Activated CD4-positive, alpha-beta T cell treated with anti-CD3 and anti-CD28 coated beads for 36 hours (primary cell): ENCODE measurements at regions not wholly inside any gene's neighbourhood (a gene's known extent, or its start where the extent isn't known, plus 50 kb on each side); places are given as distances from the start of the nearest gene placed in this dataset.
"Not testable (repeated sequence)": the region's sequence is repeated elsewhere in the genome, so short reads cannot be mapped to it uniquely, and the experiment has no call there.

Experiments
- ATAC-seq: fragments of 200-7000 bp; cut with Tn5 transposase; one replicate; pipeline ENCODE4 v1.10.0; 2021; ENCODE audit warnings: mild to moderate bottlenecking, moderate library complexity
- CTCF ChIA-PET: fragments of 350-600 bp; sonication (Branson Sonifier 250); formaldehyde crosslinking; loops from one replicate; lab custom pipeline; 2021; ENCODE audit warnings: antibody characterized with exemption; lab: Charles Lee
- POLR2A ChIA-PET: fragments of 350-600 bp; sonication (Branson Sonifier 250); formaldehyde crosslinking; loops from one replicate; lab custom pipeline; 2021; ENCODE audit warnings: antibody characterized with exemption, inconsistent platforms; lab: Charles Lee
- DNase-seq: peaks from one replicate; pipeline ENCODE4 v3.0.0-alpha.2; 2020
- H3K27ac Mint-ChIP-seq: one replicate; pipeline ENCODE4 v1.8.0; 2021; ENCODE audit warnings: mixed read lengths
- H3K27me3 Mint-ChIP-seq: one replicate; pipeline ENCODE4 v1.8.0; 2021; ENCODE audit warnings: mixed read lengths
- H3K36me3 Mint-ChIP-seq: one replicate; pipeline ENCODE4 v1.8.0; 2021; ENCODE audit warnings: low read depth, mixed read lengths
- H3K4me1 Mint-ChIP-seq: one replicate; pipeline ENCODE4 v1.8.0; 2021; ENCODE audit warnings: mixed read lengths
- H3K4me3 Mint-ChIP-seq: one replicate; pipeline ENCODE4 v1.8.0; 2021; ENCODE audit warnings: mild to moderate bottlenecking, moderate library complexity, mixed read lengths
- H3K9me3 Mint-ChIP-seq: one replicate; pipeline ENCODE4 v1.8.0; 2021; ENCODE audit warnings: low read depth, mixed read lengths
- intact Hi-C, 2 experiments: fragments of 100-400 bp; cut with DNase I in 1 of 2; cut with micrococcal nuclease in 1 of 2; formaldehyde crosslinking; loops; one replicate each; pipeline versions ENCODE4 v1.14.2 to v1.15.1; 2022 to 2024; cut with DNase I, micrococcal nuclease

- intact Hi-C loops, result no loop called here
- CTCF ChIA-PET, result interaction anchor here (0.6 to 1.3 kb wide), 6 partner anchors 25 to 642 kb away, joined by 3 to 4 read pairs (median 3); no protein-coding TSS in a partner anchor
- no peak overlapping the region for H3K27ac Mint-ChIP-seq
- H3K36me3 Mint-ChIP-seq, result peaks cover 3% of the 10 kb centered on the region
- H3K4me3 Mint-ChIP-seq, result no peak overlapping the region
- H3K27me3 Mint-ChIP-seq, result no peaks in the 10 kb centered on the region
- DNase-seq, result no peak
- peaks cover 4% of the 10 kb centered on the region for H3K9me3 Mint-ChIP-seq
- ATAC-seq, result no peak
- POLR2A ChIA-PET, result interaction anchor here (0.6 kb wide), 1 partner anchor 24 kb away, joined by 4 read pairs; no protein-coding TSS in a partner anchor
- peaks cover 4% of the 10 kb centered on the region for H3K4me1 Mint-ChIP-seq
These were observed 66.5 kb upstream of the SLC1A4 start for GRCh38 chr2:64922482-64923384.

GRCh38 chr2:64923385-64923710 lies 65.9 kb upstream of the SLC1A4 start:
- intact Hi-C loops, result no loop called here
- H3K4me3 Mint-ChIP-seq, result no peak overlapping the region
- no peak overlapping the region for H3K27ac Mint-ChIP-seq
- peaks cover 4% of the 10 kb centered on the region for H3K9me3 Mint-ChIP-seq
- ATAC-seq (no peak), DNase-seq (no peak)
- ChIA-PET POLR2A (no interaction called here), CTCF (interaction anchor here (0.7 to 2.5 kb wide), 4 partner anchors 24 to 421 kb away, joined by 3 to 9 read pairs (median 3); no protein-coding TSS in a partner anchor)
- H3K36me3 Mint-ChIP-seq, result peaks cover 3% of the 10 kb centered on the region
- H3K27me3 Mint-ChIP-seq, result no peaks in the 10 kb centered on the region
- no peaks in the 10 kb centered on the region for H3K4me1 Mint-ChIP-seq

DNA sequence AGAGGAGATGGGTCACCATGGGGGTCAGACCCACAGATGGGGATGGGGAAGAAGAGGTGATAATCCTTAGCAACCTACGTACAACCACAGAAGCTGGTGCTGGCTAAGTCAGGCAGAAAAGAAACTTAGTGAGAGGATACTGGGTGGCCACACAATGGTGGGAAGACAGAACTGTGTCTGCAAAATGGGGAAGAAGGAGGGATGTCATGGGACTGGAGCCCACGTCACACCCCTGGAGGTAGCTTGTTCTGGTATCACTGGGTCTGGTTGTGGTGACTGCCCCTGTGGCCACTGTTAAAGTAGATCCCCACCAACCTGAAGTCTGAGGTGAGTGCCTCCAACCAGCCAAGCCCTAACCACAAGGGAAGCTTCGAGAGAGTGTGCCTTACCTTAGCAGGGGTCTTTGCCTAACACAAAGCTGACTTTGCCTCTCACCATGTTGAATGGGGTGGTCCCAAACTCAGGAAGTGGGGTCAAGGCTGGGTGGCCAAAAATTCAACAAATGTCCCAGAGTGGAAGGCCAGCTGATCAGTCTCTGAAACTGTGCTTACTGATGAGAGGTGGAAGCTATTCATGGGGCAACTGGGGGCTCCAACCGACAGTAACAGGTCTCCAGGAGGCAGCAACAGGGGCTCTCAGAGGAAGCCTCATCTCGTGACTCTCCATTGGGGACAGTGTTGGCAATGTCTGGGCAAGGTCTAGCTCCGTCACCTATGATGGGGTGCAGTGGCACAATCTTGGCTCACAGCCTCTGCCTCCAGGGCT lies 64.8 kb upstream of the SLC1A4 start:
- no peaks in the 10 kb centered on the region for H3K4me1 Mint-ChIP-seq
- CTCF ChIA-PET, result interaction anchor here (0.6 to 2.5 kb wide), 5 partner anchors 9 to 119 kb away, joined by 3 to 9 read pairs (median 4); no protein-coding TSS in a partner anchor
- no peak overlapping the region for H3K27ac Mint-ChIP-seq
- intact Hi-C loops, result no loop called here
- POLR2A ChIA-PET, result no interaction called here
- DNase-seq, result no peak
- ATAC-seq, result no peak
- H3K9me3 Mint-ChIP-seq, result peaks cover 4% of the 10 kb centered on the region
- H3K4me3 Mint-ChIP-seq, result no peak overlapping the region
- H3K27me3 Mint-ChIP-seq, result no peaks in the 10 kb centered on the region
- H3K36me3 Mint-ChIP-seq, result peaks cover 3% of the 10 kb centered on the region

GRCh38 chr2:64925930-64926722 lies 63.1 kb upstream of the SLC1A4 start:
- H3K4me3 Mint-ChIP-seq, H3K9me3 Mint-ChIP-seq, H3K36me3 Mint-ChIP-seq, H3K4me1 Mint-ChIP-seq, H3K27me3 Mint-ChIP-seq, DNase-seq, H3K27ac Mint-ChIP-seq, CTCF ChIA-PET, ATAC-seq, POLR2A ChIA-PET, intact Hi-C loops: not testable (repeated sequence)

DNA sequence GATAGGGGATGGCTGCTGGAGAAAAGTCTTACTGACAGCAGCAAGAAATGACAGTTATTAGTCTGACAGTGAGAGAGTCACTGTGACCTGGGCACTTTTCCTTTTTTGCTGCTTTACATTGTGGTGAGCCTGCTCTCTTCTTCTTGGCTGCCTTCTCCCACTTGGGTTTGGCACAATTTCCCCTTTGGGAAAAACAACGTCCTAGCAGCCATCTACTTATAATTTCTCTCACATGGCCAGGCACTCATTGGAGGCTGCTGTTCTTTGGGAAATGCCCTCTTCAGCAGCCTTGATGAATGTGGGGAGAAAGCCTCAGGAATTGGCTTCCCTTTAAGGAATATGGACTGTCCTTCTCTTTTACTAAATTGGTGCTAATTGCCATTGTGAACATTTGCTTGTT lies 60.4 kb upstream of the SLC1A4 start:
- H3K27me3 Mint-ChIP-seq, result peaks cover 4% of the 10 kb centered on the region
- H3K27ac Mint-ChIP-seq, result no peak overlapping the region
- intact Hi-C loops, result no loop called here
- DNase-seq (no peak), ATAC-seq (no peak)
- ChIA-PET POLR2A (no interaction called here), CTCF (interaction anchor here (0.6 kb wide), 1 partner anchor 241 kb away, joined by 3 read pairs; no protein-coding TSS in a partner anchor)
- H3K4me1 Mint-ChIP-seq, result no peaks in the 10 kb centered on the region
- H3K36me3 Mint-ChIP-seq, result peaks cover 3% of the 10 kb centered on the region
- H3K9me3 Mint-ChIP-seq, result peaks cover 4% of the 10 kb centered on the region
- no peak overlapping the region for H3K4me3 Mint-ChIP-seq

- ChIA-PET POLR2A (no interaction called here), CTCF (no interaction called here)
- no peak for ATAC-seq
- no peak overlapping the region for H3K27ac Mint-ChIP-seq
- intact Hi-C loops, result no loop called here
- H3K4me3 Mint-ChIP-seq, result no peak overlapping the region
- no peak for DNase-seq
- peaks cover 4% of the 10 kb centered on the region for H3K9me3 Mint-ChIP-seq
- peaks cover 4% of the 10 kb centered on the region for H3K27me3 Mint-ChIP-seq
- H3K4me1 Mint-ChIP-seq, result no peaks in the 10 kb centered on the region
- peaks cover 3% of the 10 kb centered on the region for H3K36me3 Mint-ChIP-seq
These were observed 59.9 kb upstream of the SLC1A4 start for GRCh38 chr2:64929333-64929732.

GRCh38 chr2:64930258-64930671 lies 58.9 kb upstream of the SLC1A4 start:
- H3K27ac Mint-ChIP-seq, result no peak overlapping the region
- peaks cover 4% of the 10 kb centered on the region for H3K27me3 Mint-ChIP-seq
- peaks cover 3% of the 10 kb centered on the region for H3K36me3 Mint-ChIP-seq
- H3K9me3 Mint-ChIP-seq, result peaks cover 4% of the 10 kb centered on the region
- CTCF ChIA-PET, result no interaction called here
- POLR2A ChIA-PET, result no interaction called here
- no peaks in the 10 kb centered on the region for H3K4me1 Mint-ChIP-seq
- H3K4me3 Mint-ChIP-seq, result no peak overlapping the region
- intact Hi-C loops, result no loop called here
- DNase-seq, result no peak
- ATAC-seq, result no peak

- ATAC-seq (no peak), DNase-seq (no peak)
- Mint-ChIP-seq H3K27me3 (peaks cover 4% of the 10 kb centered on the region), H3K4me3 (no peak overlapping the region), H3K27ac (no peak overlapping the region), H3K9me3 (no peaks in the 10 kb centered on the region), H3K36me3 (no peaks in the 10 kb centered on the region), H3K4me1 (no peaks in the 10 kb centered on the region)
- intact Hi-C loops, result no loop called here
- ChIA-PET CTCF (interaction anchor here (0.8 kb wide), 1 partner anchor 10 kb away, joined by 3 read pairs; no protein-coding TSS in a partner anchor), POLR2A (no interaction called here)
These were observed 57.7 kb upstream of the SLC1A4 start for GRCh38 chr2:64931246-64932115.

DNA sequence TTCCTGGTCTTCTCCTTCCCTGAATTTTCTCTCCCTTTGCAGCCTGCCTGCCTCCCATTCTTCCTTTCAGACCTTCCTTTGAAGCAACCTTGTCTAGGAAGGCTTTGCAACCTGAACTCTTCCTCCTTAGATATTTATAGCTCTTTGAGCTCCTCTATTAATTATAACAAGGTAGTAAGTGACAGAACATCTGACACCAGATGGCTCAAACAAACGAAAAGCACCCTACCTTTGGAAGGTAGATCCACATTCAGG lies 57.2 kb upstream of the SLC1A4 start:
- no peak overlapping the region for H3K4me3 Mint-ChIP-seq
- CTCF ChIA-PET, result interaction anchor here (0.8 kb wide), 1 partner anchor 10 kb away, joined by 3 read pairs; no protein-coding TSS in a partner anchor
- H3K27ac Mint-ChIP-seq, result no peak overlapping the region
- DNase-seq (no peak), ATAC-seq (no peak)
- POLR2A ChIA-PET, result interaction anchor here (0.6 kb wide), 1 partner anchor 535 kb away, joined by 6 read pairs; no protein-coding TSS in a partner anchor
- no peaks in the 10 kb centered on the region for H3K36me3 Mint-ChIP-seq
- intact Hi-C loops, result no loop called here
- no peaks in the 10 kb centered on the region for H3K9me3 Mint-ChIP-seq
- H3K27me3 Mint-ChIP-seq, result peaks cover 4% of the 10 kb centered on the region
- H3K4me1 Mint-ChIP-seq, result no peaks in the 10 kb centered on the region

GRCh38 chr2:64932371-64933216 lies 56.6 kb upstream of the SLC1A4 start:
- ChIA-PET CTCF (interaction anchor here (0.8 kb wide), 1 partner anchor 9 kb away, joined by 3 read pairs; no protein-coding TSS in a partner anchor), POLR2A (interaction anchor here (0.6 kb wide), 1 partner anchor 535 kb away, joined by 6 read pairs; no protein-coding TSS in a partner anchor)
- no peak overlapping the region for H3K27ac Mint-ChIP-seq
- no peaks in the 10 kb centered on the region for H3K4me1 Mint-ChIP-seq
- H3K27me3 Mint-ChIP-seq, result peaks cover 4% of the 10 kb centered on the region
- ATAC-seq (no peak), DNase-seq (no peak)
- no peak overlapping the region for H3K4me3 Mint-ChIP-seq
- H3K36me3 Mint-ChIP-seq, result no peaks in the 10 kb centered on the region
- H3K9me3 Mint-ChIP-seq, result no peaks in the 10 kb centered on the region
- intact Hi-C loops, result no loop called here
